Progenitor cell of endocrine pancreas (in vitro differentiated cells): ENCODE measurements at regions not wholly inside any gene's neighbourhood (a gene's known extent, or its start where the extent isn't known, plus 50 kb on each side); places are given as distances from the start of the nearest gene placed in this dataset.

Source experiments
- DNase-seq: peaks from one replicate; pipeline ENCODE4 v3.0.0; 2021; ENCODE audit warnings: low spot score; ENCODE audit not compliant: unreplicated experiment
- H3K27ac Mint-ChIP-seq: 2 replicates; pipeline ENCODE4 v1.8.0; 2021; ENCODE audit warnings: mild to moderate bottlenecking, moderate library complexity, mixed read lengths
- H3K27me3 Mint-ChIP-seq: 2 replicates; pipeline ENCODE4 v1.8.0; 2021; ENCODE audit warnings: mixed read lengths
- H3K36me3 Mint-ChIP-seq: 2 replicates; pipeline ENCODE4 v1.8.0; 2022; ENCODE audit warnings: mixed read lengths; ENCODE audit not compliant: insufficient read depth
- H3K4me1 Mint-ChIP-seq: 2 replicates; pipeline ENCODE4 v1.8.0; 2021; ENCODE audit warnings: low read depth, mixed read lengths
- H3K4me3 Mint-ChIP-seq: 2 replicates; pipeline ENCODE4 v1.8.0; 2021; ENCODE audit warnings: low read depth, mild to moderate bottlenecking, moderate library complexity, mixed read lengths
- H3K9me3 Mint-ChIP-seq: 2 replicates; pipeline ENCODE4 v1.8.0; 2021; ENCODE audit warnings: low read depth, mixed read lengths
- TF ChIP-seq, protein P1 (sequence below): fragments of 200-600 bp; sonication (generic); IDR thresholded peaks from one replicate; pipeline ENCODE4 v1.5.0; 2021; ENCODE audit warnings: antibody characterized with exemption, mild to moderate bottlenecking; ENCODE audit not compliant: unreplicated experiment

DNA sequence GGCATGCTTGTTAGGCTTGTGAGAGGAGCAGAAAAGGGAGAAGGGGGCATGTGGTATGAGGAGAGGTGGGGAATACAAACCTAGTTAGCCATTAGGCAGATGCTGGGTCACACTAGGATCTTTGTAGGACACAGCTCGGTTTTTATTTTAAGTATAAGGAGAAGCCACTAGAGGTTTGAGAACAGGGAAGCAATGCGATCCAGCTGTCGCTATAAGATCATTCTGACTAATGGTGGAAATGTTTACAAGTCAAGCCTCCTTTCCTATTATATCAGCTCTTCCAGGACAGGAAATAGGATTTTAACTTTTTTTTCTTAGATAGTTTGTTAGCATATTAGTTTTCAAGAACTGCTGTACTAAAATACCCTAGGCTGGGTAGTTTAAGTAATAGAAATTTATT lies 609.9 kb downstream of the INSC start:
- TF ChIP-seq, protein P1, sequence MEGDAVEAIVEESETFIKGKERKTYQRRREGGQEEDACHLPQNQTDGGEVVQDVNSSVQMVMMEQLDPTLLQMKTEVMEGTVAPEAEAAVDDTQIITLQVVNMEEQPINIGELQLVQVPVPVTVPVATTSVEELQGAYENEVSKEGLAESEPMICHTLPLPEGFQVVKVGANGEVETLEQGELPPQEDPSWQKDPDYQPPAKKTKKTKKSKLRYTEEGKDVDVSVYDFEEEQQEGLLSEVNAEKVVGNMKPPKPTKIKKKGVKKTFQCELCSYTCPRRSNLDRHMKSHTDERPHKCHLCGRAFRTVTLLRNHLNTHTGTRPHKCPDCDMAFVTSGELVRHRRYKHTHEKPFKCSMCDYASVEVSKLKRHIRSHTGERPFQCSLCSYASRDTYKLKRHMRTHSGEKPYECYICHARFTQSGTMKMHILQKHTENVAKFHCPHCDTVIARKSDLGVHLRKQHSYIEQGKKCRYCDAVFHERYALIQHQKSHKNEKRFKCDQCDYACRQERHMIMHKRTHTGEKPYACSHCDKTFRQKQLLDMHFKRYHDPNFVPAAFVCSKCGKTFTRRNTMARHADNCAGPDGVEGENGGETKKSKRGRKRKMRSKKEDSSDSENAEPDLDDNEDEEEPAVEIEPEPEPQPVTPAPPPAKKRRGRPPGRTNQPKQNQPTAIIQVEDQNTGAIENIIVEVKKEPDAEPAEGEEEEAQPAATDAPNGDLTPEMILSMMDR = no peak
- Mint-ChIP-seq H3K36me3 (no peaks in the 10 kb centered on the region), H3K9me3 (no peaks in the 10 kb centered on the region), H3K4me3 (no peak overlapping the region), H3K27me3 (peaks cover 16% of the 10 kb centered on the region), H3K4me1 (no peaks in the 10 kb centered on the region), H3K27ac (no peak overlapping the region)
- DNase-seq = no peak

DNA sequence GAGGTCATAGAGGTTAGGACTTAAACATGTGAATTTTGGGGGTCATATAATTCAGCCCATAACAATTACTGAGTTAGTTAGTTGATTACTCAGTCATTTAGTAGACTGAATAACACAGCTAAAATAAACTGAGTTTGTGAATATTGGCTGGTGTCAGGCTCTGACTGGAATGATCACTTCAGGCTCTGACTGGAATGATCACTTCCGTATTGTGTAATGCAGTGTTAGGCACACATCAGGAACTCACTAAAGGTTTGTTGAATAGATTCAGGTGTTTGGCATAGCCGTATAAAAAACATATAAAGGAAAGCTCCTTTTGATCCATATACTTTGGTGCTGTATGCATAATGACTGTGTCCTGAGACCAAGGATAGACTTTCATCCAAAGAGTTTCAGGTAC lies 610.5 kb downstream of the INSC start:
- Mint-ChIP-seq H3K27me3 (peaks cover 11% of the 10 kb centered on the region), H3K4me3 (no peak overlapping the region), H3K27ac (no peak overlapping the region), H3K36me3 (no peaks in the 10 kb centered on the region), H3K4me1 (no peaks in the 10 kb centered on the region), H3K9me3 (no peaks in the 10 kb centered on the region)
- no peak for DNase-seq
- TF ChIP-seq, protein P1 = no peak

DNA sequence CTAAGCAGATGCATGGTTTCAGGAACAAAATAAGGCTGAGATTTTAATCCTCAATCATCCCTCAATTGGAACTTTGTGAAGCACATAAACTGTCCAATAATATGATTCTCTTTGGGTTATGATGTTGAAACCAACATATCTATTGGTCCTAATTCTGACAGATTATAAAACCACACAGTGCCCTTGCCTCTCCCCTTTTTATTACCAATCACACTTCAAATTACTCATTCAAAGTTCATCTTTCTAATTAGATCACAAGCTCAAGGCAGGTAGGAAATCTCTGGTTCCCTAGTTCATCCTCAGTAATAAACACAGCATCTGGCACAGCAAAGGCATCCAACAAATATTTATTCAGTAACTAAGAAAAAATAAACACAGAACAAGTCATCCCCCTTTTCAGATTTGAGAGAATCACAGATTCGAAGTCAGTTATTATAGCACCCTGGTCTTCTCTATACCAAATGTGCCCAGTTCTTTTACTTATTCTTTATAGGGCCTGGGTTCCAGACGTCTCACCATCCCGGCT lies 611.6 kb downstream of the INSC start:
- peaks cover 6% of the 10 kb centered on the region for H3K27me3 Mint-ChIP-seq
- DNase-seq = no peak
- H3K4me1 Mint-ChIP-seq = no peaks in the 10 kb centered on the region
- H3K27ac Mint-ChIP-seq = no peak overlapping the region
- H3K36me3 Mint-ChIP-seq = no peaks in the 10 kb centered on the region
- TF ChIP-seq, protein P1 = no peak
- no peaks in the 10 kb centered on the region for H3K9me3 Mint-ChIP-seq
- H3K4me3 Mint-ChIP-seq = no peak overlapping the region

DNA sequence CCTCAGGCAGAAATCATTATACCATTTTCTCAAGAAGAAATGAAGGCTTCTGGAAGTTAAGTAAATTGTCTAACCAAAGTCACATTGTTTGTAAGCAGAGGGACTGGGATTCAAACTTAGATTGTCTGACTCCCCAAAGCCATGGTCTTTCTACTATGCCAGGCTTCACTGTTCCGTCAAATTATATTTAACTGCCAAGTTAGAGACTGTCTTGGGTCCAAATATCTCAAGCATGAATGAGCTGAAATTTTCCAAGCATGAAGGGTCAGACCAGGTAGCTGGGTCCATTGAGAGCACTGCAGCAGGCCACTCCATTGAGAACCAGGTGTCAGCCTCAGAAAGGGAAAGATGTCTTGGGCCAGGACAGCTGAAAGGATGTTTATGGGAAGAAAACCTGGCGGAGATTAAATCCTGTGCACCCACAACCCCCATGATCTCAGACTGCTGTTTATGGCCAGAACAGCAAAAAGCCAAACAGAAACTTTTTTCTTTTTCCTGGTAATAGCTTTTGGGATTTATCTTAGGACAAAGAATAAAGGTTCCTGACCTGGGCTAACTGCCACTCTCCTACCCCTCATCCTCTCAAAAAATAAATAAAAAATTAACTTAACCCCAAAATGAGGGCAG lies 612.3 kb downstream of the INSC start:
- H3K36me3 Mint-ChIP-seq = no peaks in the 10 kb centered on the region
- H3K9me3 Mint-ChIP-seq = no peaks in the 10 kb centered on the region
- TF ChIP-seq, protein P1 = no peak
- DNase-seq = no peak
- H3K4me3 Mint-ChIP-seq = no peak overlapping the region
- no peaks in the 10 kb centered on the region for H3K4me1 Mint-ChIP-seq
- H3K27ac Mint-ChIP-seq = no peak overlapping the region
- H3K27me3 Mint-ChIP-seq = peaks cover 6% of the 10 kb centered on the region

DNA sequence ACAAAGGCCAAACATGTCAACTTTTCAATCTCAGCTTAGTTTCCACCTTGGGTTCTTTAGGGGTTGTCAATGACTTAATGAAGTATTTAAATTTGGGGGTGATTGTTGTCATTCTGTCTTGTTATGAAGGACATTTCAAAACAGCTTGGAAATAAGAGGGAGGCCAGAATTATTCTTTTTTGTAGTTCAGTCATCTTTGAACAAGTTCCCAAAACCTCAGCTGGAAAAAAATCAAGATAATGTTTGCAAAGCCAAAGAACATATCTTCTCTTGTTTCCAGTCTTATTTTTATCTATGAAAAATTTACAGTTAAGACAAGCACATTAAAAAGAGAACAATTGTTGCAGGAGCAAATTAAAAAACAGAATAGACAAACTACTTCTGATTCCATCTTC lies 612.8 kb downstream of the INSC start:
- no peak for DNase-seq
- TF ChIP-seq, protein P1 = no peak
- H3K4me3 Mint-ChIP-seq = no peak overlapping the region
- H3K9me3 Mint-ChIP-seq = no peaks in the 10 kb centered on the region
- no peaks in the 10 kb centered on the region for H3K4me1 Mint-ChIP-seq
- peaks cover 6% of the 10 kb centered on the region for H3K27me3 Mint-ChIP-seq
- no peaks in the 10 kb centered on the region for H3K36me3 Mint-ChIP-seq
- H3K27ac Mint-ChIP-seq = no peak overlapping the region
